ENCODE measurements at regions not wholly inside any gene's neighbourhood (a gene's known extent, or its start where the extent isn't known, plus 50 kb on each side); places are given as distances from the start of the nearest gene placed in this dataset.

- no peak overlapping the region for H3K27ac ChIP-seq
- TF ChIP-seq ZFX (IDR thresholded peaks at IDR 0.05; ENCODE audit: borderline replicate concordance) (no peak), CTCF (IDR thresholded peaks at IDR 0.05) (no peak)
Observed at GRCh38 chr3:144444546-144444945, 472.9 kb downstream of the DIPK2A start.

GRCh38 chr3:144455841-144456440, 484.3 kb downstream of the DIPK2A start:
- TF ChIP-seq CTCF (IDR thresholded peaks at IDR 0.05) (no peak), ZFX (IDR thresholded peaks at IDR 0.05; ENCODE audit: borderline replicate concordance) (no peak)
- no peak overlapping the region for H3K27ac ChIP-seq

GRCh38 chr3:144457758-144458157, 486.1 kb downstream of the DIPK2A start:
- TF ChIP-seq ZFX (IDR thresholded peaks at IDR 0.05; ENCODE audit: borderline replicate concordance) (no peak), CTCF (IDR thresholded peaks at IDR 0.05) (no peak)

GRCh38 chr3:144458283-144458682, 486.7 kb downstream of the DIPK2A start:
- TF ChIP-seq ZFX (IDR thresholded peaks at IDR 0.05; ENCODE audit: borderline replicate concordance) (no peak), CTCF (IDR thresholded peaks at IDR 0.05) (no peak)
- H3K27ac ChIP-seq = no peak overlapping the region

More at GRCh38 chr3:144457758-144458157, 486.1 kb downstream of the DIPK2A start:
- no peak overlapping the region for H3K27ac ChIP-seq

DNA sequence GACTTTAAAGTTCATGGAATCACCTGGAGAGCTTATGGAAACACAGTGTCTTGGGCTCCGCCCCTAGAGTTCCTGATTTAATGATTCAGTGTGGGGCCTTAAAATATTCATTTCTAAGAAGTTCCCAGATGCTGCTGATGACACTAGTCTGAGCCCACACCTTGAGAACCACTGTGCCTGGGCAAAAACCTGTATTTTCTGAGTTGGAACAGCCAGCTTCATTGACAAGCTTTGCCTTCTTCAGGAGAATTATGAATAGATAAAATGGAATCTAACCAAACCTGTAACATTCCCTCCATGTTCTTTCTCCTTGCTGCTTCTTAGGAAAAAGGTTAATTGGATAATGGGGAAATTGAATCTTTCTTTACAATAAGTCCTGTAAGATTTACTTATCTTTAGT, 490.7 kb downstream of the DIPK2A start:
- TF ChIP-seq CTCF (IDR thresholded peaks at IDR 0.05) (no peak), ZFX (IDR thresholded peaks at IDR 0.05; ENCODE audit: borderline replicate concordance) (no peak)

DNA sequence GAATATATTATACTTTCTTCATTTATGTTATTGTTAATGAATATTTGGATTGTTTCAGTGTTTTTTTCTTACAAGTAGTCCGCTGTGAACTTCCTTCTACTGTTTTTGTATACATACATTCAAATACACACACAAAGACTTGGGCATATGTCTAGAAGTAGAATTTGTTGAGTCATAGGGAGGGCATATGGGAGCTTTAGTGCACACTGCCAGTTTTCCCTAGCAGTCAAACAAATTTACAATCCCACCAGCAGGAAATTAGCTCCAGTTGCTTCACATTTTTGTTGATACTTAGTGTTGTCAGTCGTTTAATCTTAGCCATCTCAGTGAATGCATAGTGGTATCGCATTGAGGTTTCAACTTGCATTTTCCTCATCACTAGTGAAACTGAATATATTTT, 492.3 kb downstream of the DIPK2A start:
- TF ChIP-seq CTCF (IDR thresholded peaks at IDR 0.05) (no peak), ZFX (IDR thresholded peaks at IDR 0.05; ENCODE audit: borderline replicate concordance) (no peak)
- no peak overlapping the region for H3K27ac ChIP-seq

More for the DNA sequence above, 490.7 kb downstream of the DIPK2A start:
- no peak overlapping the region for H3K27ac ChIP-seq

DNA sequence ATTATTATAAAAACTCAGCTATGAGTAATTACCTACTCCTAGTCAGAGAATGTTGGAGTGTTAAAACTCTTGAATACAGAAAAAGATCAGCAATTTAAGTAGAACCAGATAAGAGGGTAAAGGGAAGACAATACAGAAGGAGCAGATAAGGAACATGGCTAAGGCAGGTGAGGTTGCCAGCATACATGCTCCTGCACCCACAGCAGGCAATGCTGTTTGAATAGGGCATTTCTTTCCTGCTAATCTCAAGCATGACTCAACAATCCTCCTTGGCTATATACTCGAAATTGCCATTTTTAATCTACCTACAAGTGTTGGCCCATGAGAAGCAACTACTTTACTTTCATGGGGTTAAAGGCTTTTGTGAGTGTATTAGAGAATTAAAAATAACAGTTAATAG, 494.5 kb downstream of the DIPK2A start:
- no peak for TF ChIP-seq CTCF (IDR thresholded peaks at IDR 0.05)
- no peak for TF ChIP-seq ZFX (IDR thresholded peaks at IDR 0.05; ENCODE audit: borderline replicate concordance)
- no peak overlapping the region for H3K27ac ChIP-seq

Data from 22Rv1 (cell line).